GM18499 (cell line): ENCODE measurements at regions not wholly inside any gene's neighbourhood (a gene's known extent, or its start where the extent isn't known, plus 50 kb on each side); places are given as distances from the start of the nearest gene placed in this dataset.

Source experiments
- ATAC-seq: cut with Tn5 transposase; IDR thresholded peaks from one replicate; pipeline ENCODE4 v1.9.1; 2021; ENCODE audit warnings: moderate number of reproducible peaks; ENCODE audit not compliant: insufficient read depth, unreplicated experiment

DNA sequence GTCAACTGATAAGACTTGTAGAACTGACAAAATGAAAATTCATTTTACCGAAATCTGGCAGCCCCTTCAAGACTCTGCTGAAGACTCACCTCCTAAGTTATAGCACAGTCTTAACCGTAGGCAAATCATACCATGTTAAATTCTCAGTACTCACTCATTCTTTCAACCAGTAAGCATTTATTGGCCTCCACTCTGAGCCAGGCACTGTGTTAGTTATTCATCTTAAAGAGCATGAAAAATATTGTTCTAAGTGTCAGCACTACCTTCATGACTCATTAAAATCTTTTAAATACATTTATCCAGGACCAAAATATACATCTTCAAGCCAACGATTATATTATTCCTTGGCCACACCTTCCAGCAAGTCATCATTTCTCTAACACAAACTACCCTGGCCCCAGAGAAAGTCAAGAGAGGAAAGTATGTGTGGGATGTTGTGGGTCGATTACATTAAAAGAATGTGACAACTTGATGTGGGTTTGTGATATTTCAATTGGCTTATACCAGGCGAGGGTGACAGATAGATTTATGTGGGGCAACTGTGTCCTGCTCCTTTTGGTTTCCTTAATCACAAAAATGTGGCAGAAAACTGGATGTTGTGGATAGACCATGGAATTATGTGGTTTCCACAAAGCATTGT, 55.0 kb downstream of the TMEM30B start:
- no peak for ATAC-seq

DNA sequence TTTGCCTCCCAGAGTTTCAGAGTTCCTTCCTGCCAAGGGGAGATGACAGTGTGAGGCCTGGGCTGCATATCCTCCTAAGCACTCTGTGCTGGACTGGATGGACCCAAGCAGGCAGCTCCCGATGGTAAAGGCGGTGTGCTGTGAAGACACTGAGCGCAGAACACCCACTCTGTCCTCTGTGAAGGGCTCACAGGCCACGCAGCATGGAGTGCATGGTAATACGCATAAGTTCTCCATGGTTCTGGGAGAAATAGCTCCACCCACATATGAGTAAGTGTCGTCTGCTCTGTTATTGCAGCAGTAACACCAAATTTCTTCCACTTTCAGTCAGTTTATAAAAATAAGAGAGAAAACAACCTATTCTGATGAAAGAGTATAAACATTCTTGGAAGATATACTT, 55.8 kb downstream of the TMEM30B start:
- ATAC-seq = no peak

DNA sequence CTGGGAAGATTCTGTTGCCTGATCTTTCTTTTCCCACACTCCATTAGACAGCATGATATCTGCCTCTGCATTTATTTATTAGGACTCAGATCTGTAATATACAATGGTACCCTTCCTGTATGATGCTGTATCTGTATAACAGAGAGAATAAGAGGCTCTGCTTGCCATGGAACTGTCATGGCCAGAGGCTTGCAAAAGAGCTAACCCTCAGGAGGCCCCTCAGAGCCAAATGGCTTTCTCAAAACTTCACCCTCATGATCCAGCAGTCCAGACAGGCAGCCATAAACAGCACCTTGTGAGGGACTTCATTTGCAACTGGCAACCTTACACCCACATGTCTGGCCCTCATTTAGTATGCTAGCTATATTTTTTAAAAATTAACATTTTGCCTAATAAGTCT, 57.6 kb downstream of the TMEM30B start:
- no peak for ATAC-seq

DNA sequence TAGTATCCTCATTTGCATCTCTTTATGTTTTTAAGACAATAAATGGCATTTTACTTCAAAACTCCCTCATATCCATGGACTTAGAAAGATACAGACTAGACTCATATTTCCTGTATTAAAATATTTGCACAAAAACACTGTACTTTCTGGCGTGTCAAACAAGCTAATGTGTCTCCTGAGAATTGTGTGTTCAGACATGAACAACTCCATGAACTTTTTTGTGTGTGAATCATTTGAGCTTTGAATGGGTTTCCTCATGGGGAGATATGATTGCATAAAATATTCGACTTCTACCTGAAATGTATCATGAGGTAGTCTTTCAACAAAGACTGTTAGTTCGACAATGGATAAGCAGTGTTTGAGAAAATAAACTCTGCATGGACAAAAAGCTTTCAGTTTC, 58.8 kb downstream of the TMEM30B start:
- ATAC-seq = no peak

DNA sequence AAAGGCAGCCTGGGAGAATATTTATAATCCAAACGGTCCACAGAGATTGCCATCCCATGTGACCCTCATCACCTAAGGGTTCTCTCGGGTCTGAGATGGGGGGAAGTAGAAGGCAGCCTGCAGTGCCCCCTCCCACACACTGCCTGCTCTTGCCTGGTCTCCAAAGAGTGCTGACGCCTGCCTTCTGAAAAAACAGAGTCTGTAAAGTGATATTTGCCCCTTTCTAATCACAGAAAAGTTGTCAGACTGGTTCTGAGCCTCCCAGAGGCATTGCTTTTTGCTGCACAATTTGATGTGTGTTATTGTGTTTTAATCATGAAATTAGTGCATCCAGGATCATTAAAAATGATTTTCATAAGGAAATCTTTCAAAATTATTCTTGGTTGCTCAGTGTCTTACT, 59.2 kb downstream of the TMEM30B start:
- no peak for ATAC-seq

DNA sequence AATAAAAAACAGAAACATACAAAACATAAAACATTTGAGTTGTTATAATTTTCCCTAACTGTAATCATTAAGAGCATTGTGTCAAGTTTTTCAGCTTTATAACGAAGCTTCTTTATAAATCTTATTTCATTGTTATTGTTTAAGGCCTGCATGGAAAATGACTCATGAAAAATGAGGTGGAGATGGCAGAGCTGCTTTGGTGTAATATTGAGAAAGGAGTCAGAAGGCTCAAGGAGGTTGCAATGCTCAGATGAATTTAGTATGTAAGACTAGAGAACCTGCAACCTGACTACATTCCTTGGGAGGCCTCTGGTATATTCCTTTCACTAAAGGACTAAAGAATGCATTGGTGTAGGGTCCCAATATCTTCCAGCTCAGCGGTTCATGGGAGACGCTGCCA, 61.5 kb downstream of the TMEM30B start:
- no peak for ATAC-seq

DNA sequence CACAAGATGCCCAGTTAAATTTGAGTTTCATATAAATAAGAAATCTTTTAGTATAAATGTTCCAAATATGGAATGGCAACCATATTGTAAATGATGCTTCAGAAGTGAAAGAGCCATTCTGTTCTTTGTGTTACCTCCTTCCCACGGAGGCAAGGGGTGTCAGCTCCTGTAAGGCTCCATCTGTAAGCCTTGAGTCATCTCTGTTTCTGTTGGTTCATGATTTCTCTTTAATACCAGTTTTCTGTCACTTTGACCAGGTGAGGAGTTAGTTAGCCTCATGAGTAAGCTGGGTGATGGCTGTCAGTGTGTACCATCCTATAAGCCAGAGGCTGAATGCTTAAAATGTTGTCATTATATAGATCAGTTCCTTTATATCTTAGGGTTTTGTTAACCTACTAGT, 61.9 kb downstream of the TMEM30B start:
- no peak for ATAC-seq

DNA sequence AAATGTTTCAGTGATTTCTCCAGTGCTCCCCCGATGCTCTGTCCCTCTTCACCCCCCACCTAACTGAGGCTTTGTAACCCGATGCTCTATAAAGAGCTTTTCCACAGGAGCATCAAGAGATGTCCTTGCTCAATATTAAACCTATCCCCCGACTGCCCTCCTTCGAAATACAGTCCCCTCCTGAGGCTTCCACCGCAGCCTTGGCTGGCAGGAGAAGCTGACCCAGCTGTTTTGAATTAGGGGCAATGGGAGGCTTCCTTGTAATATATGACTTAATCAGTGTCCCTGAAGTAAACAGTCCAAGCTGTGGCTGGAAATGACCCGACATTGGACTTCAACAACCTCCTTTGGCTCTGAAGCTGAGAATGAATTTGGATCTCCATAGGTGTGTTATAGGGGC, 62.4 kb downstream of the TMEM30B start:
- ATAC-seq = no peak

DNA sequence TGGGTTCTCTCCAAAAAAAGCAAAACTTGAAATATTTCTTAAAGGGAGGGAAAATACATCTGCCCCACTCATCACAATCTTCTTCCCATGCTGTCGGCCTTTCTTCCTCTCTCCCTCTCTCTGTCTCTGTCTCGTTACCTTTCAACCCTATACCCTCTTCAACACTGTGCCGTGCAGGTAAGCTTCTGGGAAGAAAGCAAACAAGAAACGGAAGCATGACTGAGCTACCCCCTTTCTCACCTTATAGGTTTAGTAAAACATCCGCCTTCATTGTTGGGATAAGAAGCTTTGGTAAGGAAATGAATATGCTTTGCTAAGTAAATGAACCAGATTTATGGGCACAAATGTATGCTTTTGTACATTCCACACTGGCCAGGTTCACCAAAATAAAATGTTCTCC, 63.0 kb downstream of the TMEM30B start:
- no peak for ATAC-seq

DNA sequence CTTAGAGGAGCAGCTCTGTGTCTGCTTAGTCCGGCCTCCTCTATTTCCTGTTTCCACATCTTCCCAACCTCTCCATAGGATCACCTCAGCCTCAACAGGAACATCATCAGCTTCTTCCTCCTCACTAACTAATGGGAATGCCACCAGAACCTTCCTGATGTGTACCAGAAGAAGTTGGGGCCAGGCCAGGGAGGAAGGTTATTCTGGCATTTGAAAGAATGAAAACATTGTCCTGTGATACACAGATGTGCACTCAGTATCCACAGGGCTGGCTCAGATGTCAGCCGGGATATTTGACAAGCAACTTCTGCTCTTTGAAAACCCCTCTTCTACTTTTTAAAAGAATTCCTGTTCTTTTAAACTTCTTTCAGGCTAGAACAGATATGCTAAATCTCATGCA, 63.6 kb downstream of the TMEM30B start:
- ATAC-seq = no peak

DNA sequence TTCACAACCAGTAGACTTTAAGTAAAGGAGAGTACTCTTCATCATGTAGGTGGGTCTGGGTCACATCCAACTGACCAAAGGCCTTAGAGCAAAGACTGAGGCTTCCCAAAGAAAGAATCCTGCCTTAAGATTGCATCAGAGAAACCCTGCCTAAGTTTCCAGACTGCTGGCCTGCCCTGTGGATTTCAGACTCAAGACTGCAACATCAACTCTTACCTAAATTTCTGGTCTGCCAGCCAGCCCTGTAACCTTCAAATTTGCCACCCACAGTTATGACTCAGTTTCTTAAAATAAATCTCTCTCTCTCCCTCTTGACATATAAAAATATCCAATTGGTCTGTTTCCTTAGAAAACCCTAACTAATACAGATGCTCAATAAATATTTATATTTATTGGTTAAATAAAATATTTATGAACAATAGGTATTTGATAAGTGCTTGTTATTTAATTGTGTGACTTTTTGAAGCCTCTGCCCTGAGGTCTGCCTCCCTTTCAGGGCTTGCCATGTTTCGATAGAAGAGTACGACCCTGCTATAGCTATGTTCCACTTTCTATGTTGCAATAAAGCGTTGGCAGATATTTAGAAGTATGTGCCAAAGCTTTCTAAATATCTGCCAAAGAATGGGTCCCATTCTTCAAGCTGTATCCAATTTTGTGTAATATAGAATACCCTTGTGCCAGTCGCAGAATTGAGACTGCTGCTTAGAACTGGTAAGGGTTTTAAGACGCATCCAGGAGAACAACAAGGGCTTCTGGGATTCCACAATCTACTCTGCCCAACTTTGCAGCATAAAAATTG, 65.7 kb downstream of the TMEM30B start:
- ATAC-seq = no peak

DNA sequence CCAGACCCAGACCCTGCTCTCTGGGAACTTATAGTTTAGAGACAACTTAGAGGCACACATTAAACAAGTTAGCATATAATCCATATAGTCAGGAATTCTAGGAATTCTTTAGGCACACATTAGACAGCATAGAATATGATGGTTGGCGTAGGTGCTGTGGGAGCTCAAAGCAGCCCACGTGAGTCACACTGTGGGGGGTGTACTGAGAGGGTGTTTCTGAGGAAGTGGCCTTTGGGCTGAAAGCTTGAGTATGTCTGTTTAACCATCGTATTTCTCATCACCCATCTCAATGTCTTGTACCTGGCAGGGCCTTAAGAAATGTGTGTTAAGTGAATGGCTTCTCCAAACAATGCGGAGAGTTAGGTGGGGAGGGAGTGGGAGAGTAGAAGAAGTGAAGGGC, 67.2 kb downstream of the TMEM30B start:
- no peak for ATAC-seq

DNA sequence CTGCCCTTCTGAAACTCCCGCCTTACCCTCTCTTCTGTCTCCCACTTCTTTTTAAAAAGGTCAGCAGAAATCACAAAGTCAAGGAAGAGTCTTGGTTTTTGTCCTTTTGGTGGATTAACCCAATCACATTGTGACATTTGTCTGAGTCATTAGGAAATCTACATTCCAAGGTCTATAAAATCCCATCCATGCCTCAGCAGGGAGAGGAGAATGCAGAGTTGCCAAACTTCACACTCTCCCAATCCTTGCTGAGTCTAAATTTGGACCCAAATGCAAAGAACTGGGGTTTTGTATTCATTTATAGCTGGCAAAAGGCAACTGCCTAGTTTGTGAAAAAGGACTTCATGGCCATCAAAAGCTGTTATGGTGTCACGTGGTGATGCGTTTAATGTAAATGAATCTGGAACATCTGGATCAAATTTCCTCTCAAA, 67.9 kb downstream of the TMEM30B start:
- no peak for ATAC-seq

DNA sequence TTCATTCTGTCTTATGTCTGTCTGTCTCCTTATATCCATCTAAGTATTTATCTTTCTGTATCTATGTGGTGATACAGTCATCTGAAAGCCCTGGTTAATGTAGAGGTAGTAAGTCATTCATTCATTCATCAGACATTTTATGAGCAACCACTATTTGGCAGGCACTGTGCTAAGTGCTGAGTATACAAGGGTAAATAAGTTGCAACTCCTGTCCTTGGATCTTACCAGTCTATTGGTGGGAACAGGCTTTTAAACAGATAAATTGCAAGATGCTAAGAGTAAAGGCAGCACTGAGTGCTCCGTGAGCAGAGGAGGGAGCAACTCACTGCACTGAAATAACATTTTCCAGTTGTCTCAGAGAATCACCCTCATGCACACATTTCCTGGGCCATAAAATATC, 68.6 kb downstream of the TMEM30B start:
- ATAC-seq = no peak

DNA sequence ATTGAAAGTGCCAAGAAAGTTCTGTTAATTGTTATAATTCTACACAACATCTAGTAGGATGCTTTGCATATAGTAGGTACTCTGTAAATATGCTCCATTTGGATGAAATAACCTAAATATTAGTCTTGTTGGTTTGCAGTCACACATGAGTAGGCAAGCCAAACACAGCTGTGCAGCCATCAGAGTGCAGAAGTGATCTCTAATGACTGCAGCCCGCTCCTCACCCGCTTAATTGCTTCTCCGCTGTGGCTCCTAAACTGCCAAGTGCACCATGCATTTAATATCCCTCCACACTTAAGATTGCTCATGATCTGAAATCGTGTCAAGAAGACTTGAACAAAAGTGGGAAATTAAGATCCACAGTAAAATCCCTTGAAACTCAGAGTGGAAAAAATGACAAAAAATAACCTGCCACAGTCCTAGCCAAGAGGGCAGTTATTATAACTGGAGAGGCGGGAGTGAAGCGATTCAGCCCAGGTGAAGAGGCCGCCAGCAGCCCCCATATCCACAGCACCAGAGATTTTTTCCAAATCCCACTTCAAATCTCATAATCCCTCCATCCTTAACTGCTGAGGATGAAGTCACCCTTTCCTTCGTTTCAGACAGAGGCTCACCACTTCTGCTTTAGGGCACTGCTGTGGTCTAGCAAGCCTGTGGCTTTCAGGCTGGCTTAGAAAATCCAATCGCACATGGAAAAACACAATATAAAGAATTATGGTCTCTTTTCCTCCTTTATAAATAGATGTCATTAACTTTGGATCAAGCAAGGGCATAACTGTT, 69.5 kb downstream of the TMEM30B start:
- no peak for ATAC-seq

DNA sequence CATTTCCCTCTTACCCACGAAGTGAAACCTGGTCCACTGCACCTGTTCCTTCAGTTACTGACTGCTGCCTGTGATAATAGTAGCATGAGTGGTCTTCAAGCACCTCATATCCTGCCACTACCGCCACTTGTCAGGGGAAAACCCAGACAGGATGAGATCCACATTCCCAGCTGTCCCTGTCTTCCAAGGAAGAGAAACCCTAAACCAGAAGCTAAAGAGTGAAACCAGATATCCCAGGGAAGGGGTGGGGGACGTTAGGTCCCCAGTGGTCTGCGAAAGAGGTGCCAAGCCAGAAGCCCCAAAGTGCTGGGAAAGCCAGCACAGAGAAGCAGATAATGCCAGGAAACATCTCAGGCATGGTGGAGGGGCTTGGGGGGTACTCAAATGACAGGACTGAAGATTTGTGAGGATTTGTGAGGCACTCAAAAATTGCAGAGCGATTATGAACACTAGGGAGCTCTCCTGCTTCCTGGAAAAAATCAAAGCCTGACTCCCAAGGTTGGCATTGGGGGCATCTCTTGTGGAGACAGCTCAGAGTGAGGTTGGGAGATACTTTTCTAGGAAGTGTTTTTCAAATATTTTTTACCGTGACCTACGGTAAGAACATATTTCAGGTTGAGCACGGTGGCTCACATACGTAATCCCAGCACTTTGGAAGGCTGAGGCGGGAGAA, 77.9 kb downstream of the TMEM30B start:
- no peak for ATAC-seq

DNA sequence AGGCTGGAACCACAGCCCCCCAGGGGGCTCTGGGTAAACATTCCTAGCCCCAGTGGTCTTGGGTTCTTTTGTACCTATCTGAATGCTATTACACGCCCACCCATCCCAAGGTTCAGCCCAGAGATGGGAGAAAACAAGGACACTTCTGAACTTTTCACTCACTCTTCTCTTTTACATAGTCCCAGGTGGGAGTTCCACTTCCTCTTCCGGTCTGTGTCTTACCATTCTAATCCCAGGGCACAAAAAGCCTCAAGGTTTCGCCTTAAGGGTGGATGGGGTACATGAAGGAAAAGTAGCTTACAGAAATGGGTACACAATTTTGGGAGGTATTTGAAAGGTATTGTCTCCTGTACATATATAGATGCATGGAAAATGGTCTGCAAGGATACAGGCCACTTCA, 79.0 kb downstream of the TMEM30B start:
- no peak for ATAC-seq

DNA sequence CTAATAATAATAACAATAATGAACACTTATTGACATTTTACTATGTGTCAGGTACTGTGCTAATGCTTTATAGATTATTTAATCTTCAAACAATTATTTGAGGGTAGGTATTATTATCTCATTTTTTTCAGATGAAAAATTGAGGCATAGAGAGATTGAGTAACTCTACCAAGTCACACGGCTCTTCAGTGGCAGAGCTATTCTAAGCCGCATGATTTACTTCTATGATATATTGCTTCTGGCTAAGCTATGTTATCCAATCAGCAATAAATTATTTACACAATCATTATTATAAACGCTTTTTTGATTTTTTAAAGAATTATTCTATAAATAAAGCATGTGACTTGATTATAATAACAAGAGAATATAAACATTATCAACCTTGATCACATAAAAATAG, 80.0 kb downstream of the TMEM30B start:
- no peak for ATAC-seq

DNA sequence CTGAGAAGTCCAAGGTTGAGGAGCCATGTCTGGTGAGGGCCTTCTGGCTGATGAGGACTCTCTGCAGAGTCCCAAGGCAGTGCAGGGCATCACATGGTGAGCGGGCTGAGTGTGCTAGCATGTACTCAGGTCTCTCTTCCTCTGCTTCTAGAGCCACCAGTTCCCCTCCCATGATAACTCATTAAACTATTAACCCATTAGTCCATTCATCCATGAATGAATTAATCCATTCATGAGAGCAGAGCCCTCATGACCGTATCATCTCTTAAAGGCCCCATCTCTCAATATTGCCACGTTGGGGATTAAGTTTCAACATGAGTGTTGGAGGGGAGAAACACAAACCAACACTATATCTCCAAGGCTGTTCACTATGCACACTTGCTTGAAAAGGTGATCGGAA, 83.7 kb downstream of the TMEM30B start:
- ATAC-seq = no peak

DNA sequence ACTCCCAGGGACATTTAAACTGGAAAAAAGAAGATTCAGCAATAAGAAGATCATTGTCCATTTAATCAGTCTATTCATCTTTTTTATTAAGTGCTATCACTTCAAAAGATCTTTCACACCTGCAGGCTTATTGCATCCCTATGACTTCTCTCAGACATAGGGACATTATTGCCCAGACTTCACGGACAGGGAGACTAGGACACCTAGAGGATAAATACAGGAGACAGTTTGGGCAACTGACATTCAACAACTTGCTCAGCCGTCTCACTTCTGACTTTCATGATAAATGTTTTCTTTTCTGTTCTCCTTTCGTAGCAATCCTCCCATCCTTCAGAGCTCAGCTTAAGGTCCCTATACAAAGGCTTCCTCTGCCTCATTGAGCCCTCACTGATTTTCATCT, 84.3 kb downstream of the TMEM30B start:
- no peak for ATAC-seq

DNA sequence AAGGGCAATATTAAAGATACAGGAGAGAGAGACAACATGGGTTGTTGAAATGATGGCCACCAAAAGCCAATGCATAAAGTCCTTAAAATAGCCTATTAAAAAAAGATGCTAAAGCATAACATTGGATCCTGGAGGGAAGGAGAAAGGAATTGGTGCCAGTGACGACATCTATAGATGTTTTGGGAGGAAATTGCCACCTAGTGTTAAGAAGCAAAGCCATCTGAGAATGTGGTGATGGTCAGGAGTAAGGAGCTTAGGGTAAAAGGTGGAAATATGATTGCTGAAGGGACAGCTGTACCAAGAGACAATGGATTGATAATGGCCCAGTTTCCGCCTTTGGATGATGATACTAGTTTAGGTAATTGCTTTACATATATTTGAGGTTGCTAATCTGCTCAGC, 85.1 kb downstream of the TMEM30B start:
- no peak for ATAC-seq
